AG04449 (cell line): ENCODE measurements at regions not wholly inside any gene's neighbourhood (a gene's known extent, or its start where the extent isn't known, plus 50 kb on each side); places are given as distances from the start of the nearest gene placed in this dataset.

ENCODE experiments used
- CTCF ChIA-PET: fragments of 350-600 bp; formaldehyde crosslinking; extraction: SDS; loops from one replicate; lab custom pipeline; 2021; ENCODE audit warnings: antibody characterized with exemption; lab: Yijun Ruan, JAX
- POLR2A ChIA-PET: fragments of 400-600, 350-600 bp; formaldehyde crosslinking; extraction: SDS; loops from one replicate; lab custom pipeline; 2020; ENCODE audit warnings: antibody characterized with exemption, inconsistent platforms; lab: Yijun Ruan, JAX
- DNase-seq: peaks from one replicate; pipeline ENCODE4 v3.0.0-alpha.2; 2010; ENCODE audit warnings: low read depth, low spot score
- H3K4me3 ChIP-seq: 2 replicates; pipeline ENCODE4 v1.5.1; 2011; ENCODE audit warnings: low read depth, mild to moderate bottlenecking, control low read depth, low read length
- CTCF ChIP-seq: IDR thresholded peaks from one replicate; pipeline ENCODE4 v1.5.1; 2011; ENCODE audit warnings: mild to moderate bottlenecking, moderate library complexity, low read length, control low read depth, inconsistent platforms; ENCODE audit not compliant: insufficient read depth; ENCODE audit errors: missing control alignments

- no peak for DNase-seq
- no peak overlapping the region for H3K4me3 ChIP-seq
- ChIA-PET POLR2A (no interaction called here), CTCF (interaction anchor here (1.1 kb wide), 1 partner anchor 38 kb away, joined by 3 read pairs; no protein-coding TSS in a partner anchor)
- TF ChIP-seq CTCF, result no peak
Measured at GRCh38 chr20:18237682-18238081, 50.6 kb upstream of the ZNF133 start.
